ENCODE measurements at regions not wholly inside any gene's neighbourhood (a gene's known extent, or its start where the extent isn't known, plus 50 kb on each side); places are given as distances from the start of the nearest gene placed in this dataset.

DNA sequence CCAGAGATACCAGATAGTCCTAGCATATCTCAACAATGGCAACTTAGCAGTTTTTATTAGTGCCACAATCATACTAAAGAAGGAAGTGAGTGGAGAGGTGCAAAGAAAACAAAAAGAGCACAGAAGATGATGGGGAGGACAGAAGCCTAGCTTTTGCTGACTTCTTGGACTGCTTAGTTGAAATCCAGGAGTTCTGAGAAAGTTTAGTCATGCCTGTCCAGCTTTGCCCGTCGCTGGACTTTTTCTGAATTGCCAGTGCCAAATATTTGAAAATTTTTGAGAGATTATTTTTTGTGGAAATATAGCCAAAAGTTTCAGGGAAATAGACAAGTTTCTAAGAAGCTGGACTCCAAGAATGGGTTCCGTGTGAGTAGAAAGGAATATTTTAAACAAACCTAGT is 558.7 kb upstream of the TNP1 start:
- Histone ChIP-seq H3K4me1 (ENCODE audit: control insufficient read depth in 2 of 2, insufficient read depth in 2 of 2, low read length in 2 of 2) (no peaks in the 10 kb centered on the region), H4K20me1 (ENCODE audit: control insufficient read depth, insufficient read depth, low read length, poor library complexity, severe bottlenecking) (no peaks in the 10 kb centered on the region), H3K4me3 (ENCODE audit: control extremely low read depth in 1 of 5, extremely low read depth in 1 of 5, insufficient read depth in 1 of 5, low read depth in 2 of 5, low read length in 4 of 5) (no peak overlapping the region), H3K4me2 (replicated peaks; ENCODE audit: low read depth, low read length, poor library complexity, severe bottlenecking) (no peak overlapping the region), H3K27ac (ENCODE audit: low read length in 2 of 2) (no peak overlapping the region), H2AFZ (ENCODE audit: insufficient read depth, low read depth, low read length, poor library complexity, severe bottlenecking) (no peak overlapping the region), H3K27me3 (replicated peaks in 1 of 4; ENCODE audit: control extremely low read depth in 1 of 4, control insufficient read depth in 3 of 4, insufficient read depth in 4 of 4, low read length in 3 of 4) (no peaks in the 10 kb centered on the region), H3K36me3 (replicated peaks in 1 of 2; ENCODE audit: control extremely low read depth in 1 of 2, control insufficient read depth in 1 of 2, extremely low read depth in 1 of 2, insufficient read depth in 2 of 2, low read length in 1 of 2) (no peaks in the 10 kb centered on the region), H3K9me3 (ENCODE audit: control extremely low read depth in 1 of 3, control insufficient read depth in 2 of 3, insufficient read depth in 1 of 3, low read length in 2 of 3) (no peaks in the 10 kb centered on the region), H3K9ac (ENCODE audit: low read length) (no peak overlapping the region), H3K79me2 (ENCODE audit: control insufficient read depth, insufficient read depth, low read length) (no peaks in the 10 kb centered on the region)
- TF ChIP-seq, protein P1, sequence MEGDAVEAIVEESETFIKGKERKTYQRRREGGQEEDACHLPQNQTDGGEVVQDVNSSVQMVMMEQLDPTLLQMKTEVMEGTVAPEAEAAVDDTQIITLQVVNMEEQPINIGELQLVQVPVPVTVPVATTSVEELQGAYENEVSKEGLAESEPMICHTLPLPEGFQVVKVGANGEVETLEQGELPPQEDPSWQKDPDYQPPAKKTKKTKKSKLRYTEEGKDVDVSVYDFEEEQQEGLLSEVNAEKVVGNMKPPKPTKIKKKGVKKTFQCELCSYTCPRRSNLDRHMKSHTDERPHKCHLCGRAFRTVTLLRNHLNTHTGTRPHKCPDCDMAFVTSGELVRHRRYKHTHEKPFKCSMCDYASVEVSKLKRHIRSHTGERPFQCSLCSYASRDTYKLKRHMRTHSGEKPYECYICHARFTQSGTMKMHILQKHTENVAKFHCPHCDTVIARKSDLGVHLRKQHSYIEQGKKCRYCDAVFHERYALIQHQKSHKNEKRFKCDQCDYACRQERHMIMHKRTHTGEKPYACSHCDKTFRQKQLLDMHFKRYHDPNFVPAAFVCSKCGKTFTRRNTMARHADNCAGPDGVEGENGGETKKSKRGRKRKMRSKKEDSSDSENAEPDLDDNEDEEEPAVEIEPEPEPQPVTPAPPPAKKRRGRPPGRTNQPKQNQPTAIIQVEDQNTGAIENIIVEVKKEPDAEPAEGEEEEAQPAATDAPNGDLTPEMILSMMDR (IDR thresholded peaks at IDR 0.05): no peak
- TF ChIP-seq EZH2 (IDR thresholded peaks at IDR 0.05; ENCODE audit: borderline replicate concordance, insufficient read depth, low read depth, low read length, poor library complexity, severe bottlenecking): no peak
- ATAC-seq (ENCODE audit: low read depth): no peak
- ChIA-PET CTCF (no interaction called here), POLR2A (no interaction called here)
- Mint-ChIP-seq H3K27me3 (peaks cover 6% of the 10 kb centered on the region), H3K4me3 (no peak overlapping the region), H3K9me3 (ENCODE audit: insufficient read depth) (no peaks in the 10 kb centered on the region), H3K4me1 (peaks cover 1% of the 10 kb centered on the region), H3K27ac (no peak overlapping the region)
- no peak for DNase-seq
- intact Hi-C loops (cut with micrococcal nuclease): no loop called here
- 100% methylated on average over 2 of the region's 3 CpGs for WGBS (ENCODE audit: insufficient coverage)

DNA sequence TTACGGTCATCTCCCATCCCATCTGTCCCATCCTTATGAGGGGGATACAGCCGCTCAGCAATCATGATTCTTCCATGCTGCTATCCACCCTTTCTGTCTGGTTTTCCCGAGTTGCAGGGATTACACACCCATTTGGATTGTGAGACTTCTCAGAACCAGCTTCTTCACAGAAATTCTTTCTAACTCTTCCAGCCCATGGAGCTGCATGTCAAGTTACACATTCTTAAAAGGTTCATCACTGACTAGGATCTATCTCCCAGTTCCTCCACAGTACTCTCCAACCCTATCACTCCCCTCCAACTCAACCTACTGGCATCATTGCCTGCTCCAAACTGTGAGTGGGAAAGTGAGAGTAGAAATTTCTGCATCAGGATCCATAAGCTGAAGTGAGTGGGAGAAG is 558.2 kb upstream of the TNP1 start:
- no peak for DNase-seq
- Mint-ChIP-seq H3K4me1 (peaks cover 1% of the 10 kb centered on the region), H3K4me3 (no peak overlapping the region), H3K27ac (no peak overlapping the region), H3K27me3 (peaks cover 10% of the 10 kb centered on the region), H3K9me3 (ENCODE audit: insufficient read depth) (no peaks in the 10 kb centered on the region)
- no peak for TF ChIP-seq EZH2 (IDR thresholded peaks at IDR 0.05; ENCODE audit: borderline replicate concordance, insufficient read depth, low read depth, low read length, poor library complexity, severe bottlenecking)
- TF ChIP-seq, protein P1 (IDR thresholded peaks at IDR 0.05): no peak
- H3K27ac ChIP-seq (ENCODE audit: low read length in 2 of 2): no peak overlapping the region
- H2AFZ ChIP-seq (ENCODE audit: insufficient read depth, low read depth, low read length, poor library complexity, severe bottlenecking): no peak overlapping the region
- H3K4me1 ChIP-seq (ENCODE audit: control insufficient read depth in 2 of 2, insufficient read depth in 2 of 2, low read length in 2 of 2): no peaks in the 10 kb centered on the region
- H3K9ac ChIP-seq (ENCODE audit: low read length): no peak overlapping the region
- no peak overlapping the region for H3K4me2 ChIP-seq (replicated peaks; ENCODE audit: low read depth, low read length, poor library complexity, severe bottlenecking)
- H4K20me1 ChIP-seq (ENCODE audit: control insufficient read depth, insufficient read depth, low read length, poor library complexity, severe bottlenecking): no peaks in the 10 kb centered on the region
- ATAC-seq (ENCODE audit: low read depth): no peak
- H3K9me3 ChIP-seq (ENCODE audit: control extremely low read depth in 1 of 3, control insufficient read depth in 2 of 3, insufficient read depth in 1 of 3, low read length in 2 of 3): no peaks in the 10 kb centered on the region
- CTCF ChIA-PET: no interaction called here
- intact Hi-C loops (cut with micrococcal nuclease): no loop called here
- POLR2A ChIA-PET: no interaction called here
- no peak overlapping the region for H3K4me3 ChIP-seq (ENCODE audit: control extremely low read depth in 1 of 5, extremely low read depth in 1 of 5, insufficient read depth in 1 of 5, low read depth in 2 of 5, low read length in 4 of 5)
- no peaks in the 10 kb centered on the region for H3K79me2 ChIP-seq (ENCODE audit: control insufficient read depth, insufficient read depth, low read length)
- H3K36me3 ChIP-seq (replicated peaks in 1 of 2; ENCODE audit: control extremely low read depth in 1 of 2, control insufficient read depth in 1 of 2, extremely low read depth in 1 of 2, insufficient read depth in 2 of 2, low read length in 1 of 2): no peaks in the 10 kb centered on the region
- 96% methylated on average over 2 of the region's 3 CpGs for WGBS (ENCODE audit: insufficient coverage)
- H3K27me3 ChIP-seq (replicated peaks in 1 of 4; ENCODE audit: control extremely low read depth in 1 of 4, control insufficient read depth in 3 of 4, insufficient read depth in 4 of 4, low read length in 3 of 4): no peaks in the 10 kb centered on the region
